Renal cortex interstitium (tissue), 11 donors: ENCODE measurements at regions not wholly inside any gene's neighbourhood (a gene's known extent, or its start where the extent isn't known, plus 50 kb on each side); places are given as distances from the start of the nearest gene placed in this dataset.
"Not testable (repeated sequence)": the region's sequence is repeated elsewhere in the genome, so short reads cannot be mapped to it uniquely, and the experiment has no call there.

Experiments used
- DNase-seq, 11 donors: peaks; one replicate each; pipeline ENCODE4 v3.0.0-alpha.2; 2013; ENCODE audit warnings: low read depth in 9 of 11, low spot score in 4 of 11; ENCODE audit errors: extremely low read depth in 1 of 11

GRCh38 chr21:22120616-22121266 is 1122.5 kb downstream of the NCAM2 start:
- no peak for DNase-seq

- no peak for DNase-seq
These were observed 1127.4 kb downstream of the NCAM2 start for GRCh38 chr21:22125581-22125980.

- DNase-seq = no peak
These were observed 1130.5 kb downstream of the NCAM2 start for GRCh38 chr21:22128671-22129070.

GRCh38 chr21:22132358-22133071 is 1134.3 kb downstream of the NCAM2 start:
- DNase-seq = no peak

GRCh38 chr21:22136740-22137139 is 1138.5 kb downstream of the NCAM2 start:
- DNase-seq = no peak

- DNase-seq = no peak
These were observed 1140.2 kb downstream of the NCAM2 start for GRCh38 chr21:22138297-22139016.

- no peak for DNase-seq
These were observed 1147.3 kb downstream of the NCAM2 start for GRCh38 chr21:22145545-22145944.

- DNase-seq = no peak
These were observed 1156.5 kb downstream of the NCAM2 start for GRCh38 chr21:22154579-22155274.

- no peak for DNase-seq
These were observed 1166.7 kb downstream of the NCAM2 start for GRCh38 chr21:22164912-22165311.

- no peak for DNase-seq
These were observed 1176.5 kb downstream of the NCAM2 start for GRCh38 chr21:22174746-22175145.

- no peak for DNase-seq
These were observed 1191.1 kb downstream of the NCAM2 start for GRCh38 chr21:22189278-22189677.

GRCh38 chr21:22191581-22191980 is 1193.4 kb downstream of the NCAM2 start:
- DNase-seq = no peak

- DNase-seq = no peak
These were observed 1194.6 kb downstream of the NCAM2 start for GRCh38 chr21:22192766-22193165.

GRCh38 chr21:22194986-22195385 is 1196.8 kb downstream of the NCAM2 start:
- not testable (repeated sequence) for DNase-seq

GRCh38 chr21:22200378-22201092 is 1202.3 kb downstream of the NCAM2 start:
- DNase-seq = no peak

GRCh38 chr21:22201126-22201525 is 1202.9 kb downstream of the NCAM2 start:
- DNase-seq = no peak

- no peak for DNase-seq
These were observed 1203.5 kb downstream of the NCAM2 start for GRCh38 chr21:22201669-22202068.

GRCh38 chr21:22209304-22209700 is 1211.1 kb downstream of the NCAM2 start:
- DNase-seq = no peak

GRCh38 chr21:22211943-22212342 is 1213.7 kb downstream of the NCAM2 start:
- DNase-seq = no peak
